KMS-11 (cell line): ENCODE measurements at regions not wholly inside any gene's neighbourhood (a gene's known extent, or its start where the extent isn't known, plus 50 kb on each side); places are given as distances from the start of the nearest gene placed in this dataset.

Experiments
- H2AFZ ChIP-seq: fragments of 200-600 bp; sonication (generic); 2 replicates; pipeline ENCODE4 v1.6.1; 2016; ENCODE audit warnings: antibody characterized with exemption, mixed run types, low read depth
- H3K27ac ChIP-seq: fragments of 200-600 bp; sonication (generic); 2 replicates; pipeline ENCODE4 v1.6.1; 2016; ENCODE audit warnings: mild to moderate bottlenecking, mixed run types
- H3K27me3 ChIP-seq: fragments of 200-600 bp; sonication (generic); 2 replicates; pipeline ENCODE4 v1.6.1; 2017; ENCODE audit warnings: mild to moderate bottlenecking, low read depth, mixed run types, moderate library complexity; ENCODE audit not compliant: insufficient read depth
- H3K36me3 ChIP-seq: fragments of 200-600 bp; sonication (generic); 2 replicates; pipeline ENCODE4 v1.6.1; 2017; ENCODE audit warnings: mild to moderate bottlenecking, mixed run types; ENCODE audit not compliant: insufficient read depth
- H3K4me1 ChIP-seq: fragments of 200-600 bp; sonication (generic); 2 replicates; pipeline ENCODE4 v1.6.1; 2016; ENCODE audit warnings: mild to moderate bottlenecking, low read depth, mixed run types; ENCODE audit not compliant: poor library complexity, severe bottlenecking
- H3K4me2 ChIP-seq: fragments of 200-600 bp; sonication (generic); 2 replicates; pipeline ENCODE4 v1.7.0; 2016; ENCODE audit warnings: mild to moderate bottlenecking, mixed run types
- H3K4me3 ChIP-seq: fragments of 200-600 bp; sonication (generic); IDR thresholded peaks from 2 replicates; pipeline ENCODE4 v1.6.1; 2017; ENCODE audit warnings: low read depth, low read length, mixed read lengths; ENCODE audit not compliant: insufficient read depth
- H3K79me2 ChIP-seq: fragments of 200-600 bp; sonication (generic); 2 replicates; pipeline ENCODE4 v1.6.1; 2016; ENCODE audit warnings: low read depth, mixed run types; ENCODE audit not compliant: insufficient read depth
- H3K9ac ChIP-seq: fragments of 200-600 bp; sonication (generic); 2 replicates; pipeline ENCODE4 v1.6.1; 2016; ENCODE audit warnings: mild to moderate bottlenecking, mixed run types
- H4K20me1 ChIP-seq: fragments of 200-600 bp; sonication (generic); 2 replicates; pipeline ENCODE4 v1.6.1; 2016; ENCODE audit warnings: mild to moderate bottlenecking, mixed run types; ENCODE audit not compliant: insufficient read depth
- CTCF ChIP-seq: fragments of 200-600 bp; sonication (generic); conservative IDR thresholded peaks from 2 replicates; pipeline ENCODE4 v1.6.1; 2017; ENCODE audit warnings: low read depth, mild to moderate bottlenecking, antibody characterized with exemption, low read length, moderate library complexity, mixed read lengths

GRCh38 chr10:31698181-31698830 lies 230.3 kb downstream of the ARHGAP12 start:
- Histone ChIP-seq H3K9ac (no peak overlapping the region), H3K4me1 (no peaks in the 10 kb centered on the region), H3K4me3 (no peak overlapping the region), H4K20me1 (no peaks in the 10 kb centered on the region), H2AFZ (no peak overlapping the region), H3K79me2 (no peaks in the 10 kb centered on the region), H3K27me3 (no peaks in the 10 kb centered on the region), H3K4me2 (no peak overlapping the region), H3K27ac (no peak overlapping the region), H3K36me3 (no peaks in the 10 kb centered on the region)
- no peak for TF ChIP-seq CTCF

GRCh38 chr10:31697271-31698180 lies 231.1 kb downstream of the ARHGAP12 start:
- H2AFZ ChIP-seq = no peak overlapping the region
- no peak overlapping the region for H3K9ac ChIP-seq
- H3K27ac ChIP-seq = no peak overlapping the region
- no peak overlapping the region for H3K4me2 ChIP-seq
- TF ChIP-seq CTCF = no peak
- no peaks in the 10 kb centered on the region for H3K4me1 ChIP-seq
- no peaks in the 10 kb centered on the region for H3K36me3 ChIP-seq
- no peak overlapping the region for H3K4me3 ChIP-seq
- no peaks in the 10 kb centered on the region for H4K20me1 ChIP-seq
- H3K79me2 ChIP-seq = no peaks in the 10 kb centered on the region
- no peaks in the 10 kb centered on the region for H3K27me3 ChIP-seq

- Histone ChIP-seq H3K4me3 (no peak overlapping the region), H3K27me3 (no peaks in the 10 kb centered on the region), H3K4me2 (no peak overlapping the region), H2AFZ (no peak overlapping the region), H3K36me3 (no peaks in the 10 kb centered on the region), H3K9ac (no peak overlapping the region), H3K79me2 (no peaks in the 10 kb centered on the region), H3K27ac (no peak overlapping the region), H4K20me1 (no peaks in the 10 kb centered on the region), H3K4me1 (no peaks in the 10 kb centered on the region)
- TF ChIP-seq CTCF = no peak
These were observed 233.4 kb downstream of the ARHGAP12 start for GRCh38 chr10:31694929-31695837.

- H2AFZ ChIP-seq = no peak overlapping the region
- TF ChIP-seq CTCF = no peak
- no peak overlapping the region for H3K27ac ChIP-seq
- no peaks in the 10 kb centered on the region for H3K4me1 ChIP-seq
- H3K9ac ChIP-seq = no peak overlapping the region
- H3K4me2 ChIP-seq = no peak overlapping the region
- H4K20me1 ChIP-seq = no peaks in the 10 kb centered on the region
- no peaks in the 10 kb centered on the region for H3K36me3 ChIP-seq
- no peak overlapping the region for H3K4me3 ChIP-seq
- H3K27me3 ChIP-seq = no peaks in the 10 kb centered on the region
- H3K79me2 ChIP-seq = no peaks in the 10 kb centered on the region
These were observed 234.4 kb downstream of the ARHGAP12 start for GRCh38 chr10:31694126-31694685.
